ENCODE measurements at regions not wholly inside any gene's neighbourhood (a gene's known extent, or its start where the extent isn't known, plus 50 kb on each side); places are given as distances from the start of the nearest gene placed in this dataset.
A peak's percentile ranks its signal among the peaks of the same experiment; 100 is the strongest.

DNA sequence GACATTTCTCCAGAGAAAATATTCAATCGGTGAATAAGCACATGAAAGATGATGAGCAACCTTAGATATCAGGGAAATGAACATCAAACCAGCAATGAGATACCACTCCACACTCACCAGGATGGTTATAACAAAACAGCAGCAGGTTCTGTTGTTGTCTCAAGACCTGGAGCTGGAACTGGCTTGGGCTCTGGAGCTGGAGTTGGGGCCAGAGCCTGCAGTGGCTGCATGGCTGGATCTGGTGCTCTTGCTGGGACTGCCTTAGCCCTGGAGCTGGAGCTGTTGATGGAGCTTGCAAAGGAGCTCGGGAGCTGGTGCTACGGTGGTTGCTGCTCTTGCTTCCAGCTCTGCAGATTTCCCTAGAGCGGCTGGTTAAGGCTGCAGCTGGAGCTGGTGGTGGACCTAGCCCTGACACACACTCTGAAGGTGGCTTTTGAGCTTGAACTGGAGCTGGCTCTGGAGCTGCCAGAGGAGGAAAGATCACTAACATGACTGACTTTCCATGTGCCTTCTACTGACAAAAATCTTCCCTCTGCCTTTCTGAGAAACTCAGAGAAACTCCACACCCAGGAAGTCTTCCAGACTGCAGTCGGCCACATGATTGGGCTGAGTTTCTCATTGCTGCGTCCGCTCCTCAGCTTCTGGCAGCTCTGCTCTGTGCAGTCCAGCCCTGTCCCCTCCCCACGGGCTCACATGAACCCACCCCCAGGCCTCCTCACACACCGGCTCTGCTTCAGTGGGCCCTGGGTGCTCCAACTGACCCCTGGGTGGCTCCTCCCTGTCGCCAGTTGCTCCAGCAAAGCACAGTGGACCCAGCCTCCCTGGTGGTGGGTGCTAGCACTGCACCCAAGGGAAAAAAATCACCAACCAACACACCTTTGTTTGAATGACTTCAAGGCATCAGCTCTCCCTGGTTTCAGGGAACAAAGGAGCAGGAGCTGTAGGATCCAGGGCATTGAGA, 139.1 kb upstream of the FMN2 start:
- H2AFZ ChIP-seq (ENCODE audit: low read length) = peak overlapping the region; percentile 39
- no peaks in the 10 kb centered on the region for H3K27me3 ChIP-seq (replicated peaks; ENCODE audit: insufficient read depth, low read length)
- DNase-seq = peak; percentile 28
- H3K9me2 ChIP-seq (replicated peaks; ENCODE audit: insufficient read depth, low read length) = no peaks in the 10 kb centered on the region
- no peaks in the 10 kb centered on the region for H3K79me2 ChIP-seq (ENCODE audit: low read length)
- H4K20me1 ChIP-seq (ENCODE audit: insufficient read depth, low read length) = no peaks in the 10 kb centered on the region
- H3F3A ChIP-seq (ENCODE audit: insufficient read depth, low read length) = no peaks in the 10 kb centered on the region
- no peak overlapping the region for H3K27ac ChIP-seq (ENCODE audit: low read length)
- no peak overlapping the region for H3K9ac ChIP-seq (ENCODE audit: low read length)
- H3K4me1 ChIP-seq (ENCODE audit: low read length) = no peaks in the 10 kb centered on the region
- H3K4me3 ChIP-seq (ENCODE audit: low read length) = no peak overlapping the region
- H3K4me2 ChIP-seq (ENCODE audit: low read depth, low read length) = no peak overlapping the region
- no peaks in the 10 kb centered on the region for H3K36me3 ChIP-seq (replicated peaks; ENCODE audit: insufficient read depth, low read length)
- no peak for TF ChIP-seq EZH2 (optimal IDR thresholded peaks at IDR 0.05; ENCODE audit: low read depth, low read length)
- TF ChIP-seq, protein P1, sequence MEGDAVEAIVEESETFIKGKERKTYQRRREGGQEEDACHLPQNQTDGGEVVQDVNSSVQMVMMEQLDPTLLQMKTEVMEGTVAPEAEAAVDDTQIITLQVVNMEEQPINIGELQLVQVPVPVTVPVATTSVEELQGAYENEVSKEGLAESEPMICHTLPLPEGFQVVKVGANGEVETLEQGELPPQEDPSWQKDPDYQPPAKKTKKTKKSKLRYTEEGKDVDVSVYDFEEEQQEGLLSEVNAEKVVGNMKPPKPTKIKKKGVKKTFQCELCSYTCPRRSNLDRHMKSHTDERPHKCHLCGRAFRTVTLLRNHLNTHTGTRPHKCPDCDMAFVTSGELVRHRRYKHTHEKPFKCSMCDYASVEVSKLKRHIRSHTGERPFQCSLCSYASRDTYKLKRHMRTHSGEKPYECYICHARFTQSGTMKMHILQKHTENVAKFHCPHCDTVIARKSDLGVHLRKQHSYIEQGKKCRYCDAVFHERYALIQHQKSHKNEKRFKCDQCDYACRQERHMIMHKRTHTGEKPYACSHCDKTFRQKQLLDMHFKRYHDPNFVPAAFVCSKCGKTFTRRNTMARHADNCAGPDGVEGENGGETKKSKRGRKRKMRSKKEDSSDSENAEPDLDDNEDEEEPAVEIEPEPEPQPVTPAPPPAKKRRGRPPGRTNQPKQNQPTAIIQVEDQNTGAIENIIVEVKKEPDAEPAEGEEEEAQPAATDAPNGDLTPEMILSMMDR (IDR thresholded peaks at IDR 0.05; ENCODE audit: low read length) = peak; percentile 69
- TF ChIP-seq EZH2phosphoT487 (IDR thresholded peaks at IDR 0.05; ENCODE audit: low read length) = no peak
- no peaks in the 10 kb centered on the region for H3K9me3 ChIP-seq (replicated peaks; ENCODE audit: insufficient read depth, low read length)

DNA sequence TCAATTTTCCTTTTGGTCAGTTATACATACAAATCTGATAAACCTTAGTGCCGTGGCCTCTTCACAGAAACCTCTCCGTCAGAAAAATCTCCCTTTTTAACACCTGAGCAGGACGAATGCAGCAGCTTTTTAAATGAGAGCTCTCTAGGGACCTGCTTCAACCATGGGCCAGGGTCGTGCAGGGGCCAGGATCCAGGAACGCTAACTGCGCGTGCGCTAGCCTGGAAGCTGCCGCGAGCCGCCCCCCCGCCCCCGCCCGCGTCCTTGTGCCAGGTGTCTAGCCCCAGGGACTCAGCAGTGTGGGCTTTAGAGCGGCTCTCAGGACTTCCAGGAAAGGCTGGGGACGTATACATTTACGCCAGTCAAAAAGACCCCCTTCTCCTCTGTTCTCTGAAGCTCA, 136.8 kb upstream of the FMN2 start:
- Histone ChIP-seq H3F3A (ENCODE audit: insufficient read depth, low read length) (no peaks in the 10 kb centered on the region), H3K36me3 (replicated peaks; ENCODE audit: insufficient read depth, low read length) (no peaks in the 10 kb centered on the region), H3K27me3 (replicated peaks; ENCODE audit: insufficient read depth, low read length) (no peaks in the 10 kb centered on the region), H3K4me1 (ENCODE audit: low read length) (no peaks in the 10 kb centered on the region), H2AFZ (ENCODE audit: low read length) (no peak overlapping the region), H3K79me2 (ENCODE audit: low read length) (no peaks in the 10 kb centered on the region), H3K4me3 (ENCODE audit: low read length) (no peak overlapping the region), H3K9me2 (replicated peaks; ENCODE audit: insufficient read depth, low read length) (no peaks in the 10 kb centered on the region), H3K27ac (ENCODE audit: low read length) (no peak overlapping the region), H3K9ac (ENCODE audit: low read length) (no peak overlapping the region), H3K9me3 (replicated peaks; ENCODE audit: insufficient read depth, low read length) (no peaks in the 10 kb centered on the region), H4K20me1 (ENCODE audit: insufficient read depth, low read length) (no peaks in the 10 kb centered on the region), H3K4me2 (ENCODE audit: low read depth, low read length) (no peak overlapping the region)
- no peak for DNase-seq
- TF ChIP-seq, protein P1 (IDR thresholded peaks at IDR 0.05; ENCODE audit: low read length) = no peak
- TF ChIP-seq EZH2phosphoT487 (IDR thresholded peaks at IDR 0.05; ENCODE audit: low read length) (no peak), EZH2 (optimal IDR thresholded peaks at IDR 0.05; ENCODE audit: low read depth, low read length) (no peak)

DNA sequence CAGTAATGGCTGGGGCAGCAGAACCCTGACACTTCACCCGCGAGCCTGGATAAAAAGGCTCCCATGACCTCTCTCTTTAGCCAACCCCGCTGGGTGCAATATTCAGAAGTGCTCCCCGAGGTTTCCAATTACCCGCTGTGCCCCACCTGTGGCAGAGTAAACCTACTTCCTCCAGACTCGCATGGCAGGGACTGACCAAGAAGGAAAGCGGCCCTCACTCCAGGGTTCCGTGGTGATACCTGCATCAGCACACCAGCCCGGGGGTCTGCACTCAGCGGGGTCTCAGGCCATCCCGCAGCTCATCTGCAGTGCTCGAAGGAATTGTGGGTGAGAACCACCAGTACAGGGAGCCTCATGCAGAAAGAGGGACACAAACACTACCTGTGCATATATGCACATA, 136.3 kb upstream of the FMN2 start:
- Histone ChIP-seq H3K27ac (ENCODE audit: low read length) (no peak overlapping the region), H3K9ac (ENCODE audit: low read length) (no peak overlapping the region), H3K4me2 (ENCODE audit: low read depth, low read length) (no peak overlapping the region), H3K27me3 (replicated peaks; ENCODE audit: insufficient read depth, low read length) (no peaks in the 10 kb centered on the region), H2AFZ (ENCODE audit: low read length) (no peak overlapping the region), H3K79me2 (ENCODE audit: low read length) (no peaks in the 10 kb centered on the region), H3K9me3 (replicated peaks; ENCODE audit: insufficient read depth, low read length) (no peaks in the 10 kb centered on the region), H3F3A (ENCODE audit: insufficient read depth, low read length) (no peaks in the 10 kb centered on the region), H3K4me1 (ENCODE audit: low read length) (no peaks in the 10 kb centered on the region), H3K36me3 (replicated peaks; ENCODE audit: insufficient read depth, low read length) (no peaks in the 10 kb centered on the region), H3K9me2 (replicated peaks; ENCODE audit: insufficient read depth, low read length) (no peaks in the 10 kb centered on the region), H3K4me3 (ENCODE audit: low read length) (no peak overlapping the region), H4K20me1 (ENCODE audit: insufficient read depth, low read length) (no peaks in the 10 kb centered on the region)
- no peak for DNase-seq
- TF ChIP-seq EZH2phosphoT487 (IDR thresholded peaks at IDR 0.05; ENCODE audit: low read length) (no peak), EZH2 (optimal IDR thresholded peaks at IDR 0.05; ENCODE audit: low read depth, low read length) (no peak)
- TF ChIP-seq, protein P1 (IDR thresholded peaks at IDR 0.05; ENCODE audit: low read length) = no peak
